Left renal pelvis (tissue), 4 donors: ENCODE measurements at regions not wholly inside any gene's neighbourhood (a gene's known extent, or its start where the extent isn't known, plus 50 kb on each side); places are given as distances from the start of the nearest gene placed in this dataset.

Source experiments
- DNase-seq, 4 donors: peaks; one replicate each; pipeline ENCODE4 v3.0.0-alpha.2; 2013; ENCODE audit warnings: low read depth in 4 of 4, low spot score in 3 of 4

GRCh38 chr11:116144387-116144958, 628.3 kb downstream of the BUD13 start:
- no peak for DNase-seq

- DNase-seq: no peak
Measured at GRCh38 chr11:116138280-116138679, 634.1 kb upstream of the CADM1 start.

GRCh38 chr11:116137753-116138152, 633.5 kb upstream of the CADM1 start:
- DNase-seq: no peak

GRCh38 chr11:116136987-116137674, 632.9 kb upstream of the CADM1 start:
- DNase-seq: no peak

- DNase-seq: no peak
Measured at GRCh38 chr11:116135891-116136290, 631.7 kb upstream of the CADM1 start.

- no peak for DNase-seq
Measured at GRCh38 chr11:116134450-116134849, 630.2 kb upstream of the CADM1 start.

GRCh38 chr11:116132273-116132978, 628.2 kb upstream of the CADM1 start:
- no peak for DNase-seq

GRCh38 chr11:116130122-116130521, 625.9 kb upstream of the CADM1 start:
- DNase-seq: no peak

- DNase-seq: no peak
Measured at GRCh38 chr11:116129456-116129855, 625.2 kb upstream of the CADM1 start.

GRCh38 chr11:116126562-116126961, 622.3 kb upstream of the CADM1 start:
- DNase-seq: no peak

- DNase-seq: no peak
Measured at GRCh38 chr11:116124922-116125714, 620.9 kb upstream of the CADM1 start.

GRCh38 chr11:116123739-116124138, 619.5 kb upstream of the CADM1 start:
- no peak for DNase-seq

GRCh38 chr11:116122697-116123472, 618.7 kb upstream of the CADM1 start:
- no peak for DNase-seq

- DNase-seq: no peak
Measured at GRCh38 chr11:116119158-116119557, 614.9 kb upstream of the CADM1 start.

- DNase-seq: no peak
Measured at GRCh38 chr11:116118138-116118470, 613.9 kb upstream of the CADM1 start.

- DNase-seq: no peak
Measured at GRCh38 chr11:116117331-116118137, 613.3 kb upstream of the CADM1 start.

- DNase-seq: no peak
Measured at GRCh38 chr11:116115801-116116200, 611.6 kb upstream of the CADM1 start.

GRCh38 chr11:116114198-116114651, 610.0 kb upstream of the CADM1 start:
- no peak for DNase-seq

- DNase-seq: no peak
Measured at GRCh38 chr11:116112087-116112935, 608.1 kb upstream of the CADM1 start.
